H9 (cell line): ENCODE measurements at regions not wholly inside any gene's neighbourhood (a gene's known extent, or its start where the extent isn't known, plus 50 kb on each side); places are given as distances from the start of the nearest gene placed in this dataset.

Source experiments
- DNase-seq: peaks from one replicate; pipeline ENCODE4 v3.0.0-alpha.2; 2017
- H2AFZ ChIP-seq: one replicate; pipeline ENCODE4 v1.6.1; 2013; ENCODE audit warnings: mild to moderate bottlenecking, low read length, control low read depth, moderate library complexity
- H2AK5ac ChIP-seq: 2 replicates; pipeline ENCODE4 v1.6.1; 2013; ENCODE audit warnings: low read length, control low read depth, mixed read lengths; ENCODE audit not compliant: insufficient read length
- H2BK120ac ChIP-seq: one replicate; pipeline ENCODE4 v1.6.1; 2013; ENCODE audit warnings: low read depth, mild to moderate bottlenecking, low read length, control low read depth, inconsistent platforms; ENCODE audit not compliant: poor library complexity, severe bottlenecking
- H2BK12ac ChIP-seq: 2 replicates; pipeline ENCODE4 v1.6.1; 2013; ENCODE audit warnings: low read length, control low read depth, mixed read lengths, low read depth; ENCODE audit not compliant: insufficient read length
- H2BK15ac ChIP-seq: 2 replicates; pipeline ENCODE4 v1.6.1; 2013; ENCODE audit warnings: low read depth, low read length, control low read depth
- H2BK20ac ChIP-seq: one replicate; pipeline ENCODE4 v1.6.1; 2013; ENCODE audit warnings: low read depth, mild to moderate bottlenecking, low read length, control low read depth, inconsistent platforms; ENCODE audit not compliant: poor library complexity, severe bottlenecking
- H2BK5ac ChIP-seq: 2 replicates; pipeline ENCODE4 v1.6.1; 2013; ENCODE audit warnings: low read length, control low read depth, mixed read lengths; ENCODE audit not compliant: insufficient read length
- H3K14ac ChIP-seq: 2 replicates; pipeline ENCODE4 v1.6.1; 2013; ENCODE audit warnings: low read length, control low read depth; ENCODE audit not compliant: insufficient read depth
- H3K18ac ChIP-seq: 2 replicates; pipeline ENCODE4 v1.6.1; 2013; ENCODE audit warnings: low read depth, mild to moderate bottlenecking, mixed read lengths, low read length, control low read depth; ENCODE audit not compliant: insufficient read length
- H3K23ac ChIP-seq: 2 replicates; pipeline ENCODE4 v1.6.1; 2013; ENCODE audit warnings: low read length, control low read depth, mixed read lengths, low read depth; ENCODE audit not compliant: insufficient read length
- H3K23me2 ChIP-seq: 2 replicates; pipeline ENCODE4 v1.6.1; 2013; ENCODE audit warnings: low read depth, mild to moderate bottlenecking, mixed read lengths, low read length, control low read depth; ENCODE audit not compliant: insufficient read length, poor library complexity, severe bottlenecking
- H3K27ac ChIP-seq: 2 replicates; pipeline ENCODE4 v1.5.1; 2013; ENCODE audit warnings: low read length, control low read depth, mixed read lengths, low read depth; ENCODE audit not compliant: insufficient read length
- H3K27me3 ChIP-seq: 2 replicates; pipeline ENCODE4 v1.6.1; 2013; ENCODE audit warnings: low read length, control low read depth, inconsistent platforms; ENCODE audit not compliant: insufficient read depth
- H3K4ac ChIP-seq: 2 replicates; pipeline ENCODE4 v1.6.1; 2013; ENCODE audit warnings: low read depth, mild to moderate bottlenecking, control low read depth, inconsistent platforms, low read length, moderate library complexity
- H3K4me1 ChIP-seq: 2 replicates; pipeline ENCODE4 v1.6.1; 2013; ENCODE audit warnings: low read length, control low read depth, inconsistent platforms; ENCODE audit not compliant: insufficient read depth
- H3K4me2 ChIP-seq: 2 replicates; pipeline ENCODE4 v1.6.1; 2013; ENCODE audit warnings: low read length, control low read depth, mixed read lengths; ENCODE audit not compliant: insufficient read length, insufficient read depth
- H3K56ac ChIP-seq: 2 replicates; pipeline ENCODE4 v1.6.1; 2013; ENCODE audit warnings: low read depth, mild to moderate bottlenecking, mixed read lengths, low read length, control low read depth; ENCODE audit not compliant: insufficient read length
- H3K79me1 ChIP-seq: 2 replicates; pipeline ENCODE4 v1.6.1; 2013; ENCODE audit warnings: low read depth, mild to moderate bottlenecking, moderate library complexity, low read length, control low read depth, inconsistent platforms; ENCODE audit not compliant: insufficient read depth, poor library complexity, severe bottlenecking
- H3K79me2 ChIP-seq: 2 replicates; pipeline ENCODE4 v1.6.1; 2013; ENCODE audit warnings: low read length, control low read depth, inconsistent platforms; ENCODE audit not compliant: insufficient read depth
- H3K9ac ChIP-seq: 2 replicates; pipeline ENCODE4 v1.6.1; 2013; ENCODE audit warnings: low read length, control low read depth, mixed read lengths; ENCODE audit not compliant: insufficient read length; ENCODE audit errors: extremely low read depth
- H3K9me3 ChIP-seq: one replicate; pipeline ENCODE4 v1.6.1; 2013; ENCODE audit warnings: low read depth, low read length, inconsistent platforms; ENCODE audit not compliant: control insufficient read depth
- H3T11ph ChIP-seq: one replicate; pipeline ENCODE4 v1.6.1; 2013; ENCODE audit warnings: mild to moderate bottlenecking, low read length, control low read depth, inconsistent platforms
- H4K20me1 ChIP-seq: one replicate; pipeline ENCODE4 v1.6.1; 2013; ENCODE audit not compliant: control insufficient read depth, insufficient read length, insufficient read depth
- H4K5ac ChIP-seq: 2 replicates; pipeline ENCODE4 v1.6.1; 2013; ENCODE audit warnings: low read depth, mild to moderate bottlenecking, mixed read lengths, low read length, control low read depth; ENCODE audit not compliant: insufficient read length
- H4K8ac ChIP-seq: replicated peaks from 2 replicates; pipeline ENCODE4 v1.6.1; 2013; ENCODE audit warnings: low read length, control low read depth, mixed read lengths, low read depth; ENCODE audit not compliant: insufficient read length
- H4K91ac ChIP-seq: 2 replicates; pipeline ENCODE4 v1.6.1; 2013; ENCODE audit warnings: low read depth, mild to moderate bottlenecking, moderate library complexity, mixed read lengths, low read length, control low read depth; ENCODE audit not compliant: insufficient read length
- H3K27ac Mint-ChIP-seq, 3 experiments: 2 replicates in 2 of 3; 3 replicates in 1 of 3; pipeline ENCODE4 v1.8.0; 2020 to 2021; ENCODE audit warnings: mixed read lengths in 3 of 3, mild to moderate bottlenecking in 1 of 3, moderate library complexity in 1 of 3
- H3K27me3 Mint-ChIP-seq: 2 replicates; pipeline ENCODE4 v1.8.0; 2021; ENCODE audit warnings: low read depth, mild to moderate bottlenecking, moderate library complexity, mixed read lengths
- H3K36me3 Mint-ChIP-seq, 3 experiments: 2 replicates in 2 of 3; 3 replicates in 1 of 3; pipeline ENCODE4 v1.8.0; 2020 to 2021; ENCODE audit warnings: low read depth in 3 of 3, mixed read lengths in 3 of 3; ENCODE audit not compliant: insufficient read depth in 1 of 3
- H3K4me1 Mint-ChIP-seq, 2 experiments: 2 replicates each; pipeline ENCODE4 v1.8.0; 2020; ENCODE audit warnings: mixed read lengths in 2 of 2
- H3K4me3 Mint-ChIP-seq, 2 experiments: 2 replicates in 1 of 2; 3 replicates in 1 of 2; pipeline ENCODE4 v1.8.0; 2020 to 2021; ENCODE audit warnings: mild to moderate bottlenecking in 2 of 2, mixed read lengths in 2 of 2, moderate library complexity in 1 of 2
- H3K9me3 Mint-ChIP-seq, 2 experiments: 2 replicates in 1 of 2; 3 replicates in 1 of 2; pipeline ENCODE4 v1.8.0; 2020; ENCODE audit warnings: mild to moderate bottlenecking in 2 of 2, mixed read lengths in 2 of 2, moderate library complexity in 1 of 2
- CTCF ChIP-seq: fragments of 200-600 bp; sonication (generic); conservative IDR thresholded peaks from 3 replicates; pipeline ENCODE4 v1.8.0; 2021; ENCODE audit warnings: antibody characterized with exemption, mild to moderate bottlenecking

GRCh38 chr10:58971211-58971610 lies 205.2 kb upstream of the PHYHIPL start:
- Histone ChIP-seq H4K5ac (no peak overlapping the region), H2BK20ac (no peak overlapping the region), H3K4ac (no peak overlapping the region), H4K91ac (no peak overlapping the region), H3K56ac (no peak overlapping the region), H3K4me2 (no peak overlapping the region), H2BK5ac (no peak overlapping the region), H3K23me2 (peaks cover 5% of the 10 kb centered on the region), H3K14ac (no peak overlapping the region), H4K20me1 (no peaks in the 10 kb centered on the region), H3K27me3 (peaks cover under 1% of the 10 kb centered on the region; the same call in 1 of the 2 replicates), H2AFZ (no peak overlapping the region), H3K79me1 (no peaks in the 10 kb centered on the region), H3K79me2 (no peaks in the 10 kb centered on the region), H2BK12ac (no peak overlapping the region), H3K9ac (no peak overlapping the region), H2BK15ac (no peak overlapping the region), H3K9me3 (no peaks in the 10 kb centered on the region), H4K8ac (no peak overlapping the region), H3T11ph (no peak overlapping the region), H3K27ac (no peak overlapping the region), H3K18ac (no peak overlapping the region), H2AK5ac (no peak overlapping the region), H2BK120ac (no peak overlapping the region), H3K4me1 (peaks cover 5% of the 10 kb centered on the region; the same call in 1 of the 2 replicates), H3K23ac (no peak overlapping the region)
- H3K4me1 Mint-ChIP-seq: peaks cover 40 to 42% of the 10 kb centered on the region in 2 experiments
- H3K9me3 Mint-ChIP-seq: peaks cover 0 to 3% of the 10 kb centered on the region in 2 experiments; a peak in 2 of 5 replicates
- DNase-seq: no peak
- TF ChIP-seq CTCF: no peak
- H3K4me3 Mint-ChIP-seq: no peak overlapping the region
- H3K27ac Mint-ChIP-seq: no peak overlapping the region
- peaks cover 0 to 2% (median 0%) of the 10 kb centered on the region in 3 experiments; a peak in 1 of 7 replicates for H3K36me3 Mint-ChIP-seq
- peaks cover 58% of the 10 kb centered on the region for H3K27me3 Mint-ChIP-seq
